CD4-positive, alpha-beta T cell treated with Interferon alpha-2 for 1 hour (primary cell): ENCODE measurements at regions not wholly inside any gene's neighbourhood (a gene's known extent, or its start where the extent isn't known, plus 50 kb on each side); places are given as distances from the start of the nearest gene placed in this dataset.
"Not testable (repeated sequence)": the region's sequence is repeated elsewhere in the genome, so short reads cannot be mapped to it uniquely, and the experiment has no call there.

ENCODE experiments used
- DNase-seq, 2 donors: peaks; one replicate each; pipeline ENCODE4 v3.0.0-alpha.2; 2020 to 2022

GRCh38 chr20:57091748-57092111 lies 174.7 kb downstream of the BMP7 start:
- no peak for DNase-seq

- DNase-seq, result peak; percentile 20 to 46
These were observed 174.1 kb downstream of the BMP7 start for GRCh38 chr20:57092112-57092899.

GRCh38 chr20:57092900-57093530 lies 173.4 kb downstream of the BMP7 start:
- no peak for DNase-seq

GRCh38 chr20:57093766-57094165 lies 172.7 kb downstream of the BMP7 start:
- DNase-seq, result no peak

GRCh38 chr20:57094252-57094891 lies 172.1 kb downstream of the BMP7 start:
- no peak for DNase-seq

GRCh38 chr20:57094991-57095390 lies 171.4 kb downstream of the BMP7 start:
- DNase-seq, result no peak

- DNase-seq, result no peak
These were observed 171.0 kb downstream of the BMP7 start for GRCh38 chr20:57095426-57095825.

- no peak for DNase-seq
These were observed 169.1 kb downstream of the BMP7 start for GRCh38 chr20:57097245-57097915.

GRCh38 chr20:57102160-57102559 lies 164.3 kb downstream of the BMP7 start:
- no peak for DNase-seq

- no peak for DNase-seq
These were observed 163.9 kb downstream of the BMP7 start for GRCh38 chr20:57102566-57102965.

GRCh38 chr20:57103146-57103800 lies 163.2 kb downstream of the BMP7 start:
- no peak for DNase-seq

GRCh38 chr20:57104113-57104512 lies 162.3 kb downstream of the BMP7 start:
- no peak for DNase-seq

GRCh38 chr20:57104651-57105204 lies 161.7 kb downstream of the BMP7 start:
- no peak for DNase-seq

- DNase-seq, result no peak
These were observed 160.3 kb downstream of the BMP7 start for GRCh38 chr20:57106030-57106682.

GRCh38 chr20:57106692-57107091 lies 159.7 kb downstream of the BMP7 start:
- no peak for DNase-seq

GRCh38 chr20:57107208-57107607 lies 159.2 kb downstream of the BMP7 start:
- DNase-seq, result no peak

GRCh38 chr20:57108218-57108617 lies 158.2 kb downstream of the BMP7 start:
- no peak for DNase-seq

- no peak for DNase-seq
These were observed 157.5 kb downstream of the BMP7 start for GRCh38 chr20:57108742-57109570.

GRCh38 chr20:57109571-57109953 lies 156.9 kb downstream of the BMP7 start:
- no peak for DNase-seq

- not testable (repeated sequence) for DNase-seq
These were observed 156.1 kb downstream of the BMP7 start for GRCh38 chr20:57110121-57111027.
